NB4 (cell line): ENCODE measurements at regions not wholly inside any gene's neighbourhood (a gene's known extent, or its start where the extent isn't known, plus 50 kb on each side); places are given as distances from the start of the nearest gene placed in this dataset.

Source experiments
- CTCF ChIP-seq: IDR thresholded peaks from one replicate; pipeline ENCODE4 v1.5.1; 2012; ENCODE audit warnings: low read depth, low read length
- POLR2A ChIP-seq: IDR thresholded peaks from 2 replicates; pipeline ENCODE4 v1.6.1; 2011; ENCODE audit warnings: mild to moderate bottlenecking; ENCODE audit not compliant: insufficient read length; ENCODE audit errors: extremely low read depth

DNA sequence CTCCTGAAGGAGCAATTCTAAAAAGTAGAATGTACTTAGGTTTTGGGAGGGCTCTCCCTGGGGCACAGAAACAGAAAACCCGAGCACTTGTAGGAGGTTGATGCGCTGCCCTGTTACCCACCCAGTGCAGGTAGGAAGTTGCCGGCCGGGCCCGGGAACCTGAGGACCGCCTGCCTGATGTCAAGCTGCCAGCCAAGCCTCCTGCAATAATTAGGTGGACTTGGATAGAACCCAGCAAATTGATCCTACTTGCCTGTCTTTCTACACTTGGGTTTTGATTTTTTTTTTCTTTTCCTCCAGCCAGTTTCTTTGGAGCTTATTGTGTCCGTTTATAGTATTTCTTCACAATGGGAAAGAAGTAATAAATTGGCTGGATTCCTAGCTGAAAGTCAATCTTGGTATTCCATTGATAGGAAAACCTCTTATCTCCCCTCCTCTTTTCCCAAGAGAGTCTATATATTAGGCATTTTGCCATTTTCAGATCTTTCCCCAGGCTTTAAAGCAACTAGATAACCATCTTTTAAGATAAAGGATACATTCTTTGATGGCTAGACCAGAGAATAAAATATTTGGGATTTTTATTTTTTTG, 78.3 kb upstream of the FYN start:
- TF ChIP-seq CTCF = no peak
- no peak for TF ChIP-seq POLR2A
